Testis (tissue), 2 donors: ENCODE measurements at regions not wholly inside any gene's neighbourhood (a gene's known extent, or its start where the extent isn't known, plus 50 kb on each side); places are given as distances from the start of the nearest gene placed in this dataset.

Experiments used
- DNase-seq: peaks from one replicate; pipeline ENCODE4 v3.0.0-alpha.2; 2019
- H3K27ac ChIP-seq, 2 donors: fragments of 200-600 bp; sonication (generic); one replicate each; pipeline ENCODE4 v1.5.1; 2019
- H3K27me3 ChIP-seq: fragments of 200-600 bp; sonication (generic); one replicate; pipeline ENCODE4 v1.5.1; 2019
- H3K36me3 ChIP-seq: fragments of 200-600 bp; sonication (generic); one replicate; pipeline ENCODE4 v1.5.1; 2017; ENCODE audit warnings: low read depth; ENCODE audit errors: missing control alignments
- H3K4me1 ChIP-seq: fragments of 200-600 bp; sonication (generic); one replicate; pipeline ENCODE4 v1.5.1; 2019
- H3K4me3 ChIP-seq, 2 donors: fragments of 200-600 bp; sonication (generic); one replicate each; pipeline ENCODE4 v1.5.1; 2017 to 2019
- H3K9me3 ChIP-seq: fragments of 200-600 bp; sonication (generic); one replicate; pipeline ENCODE4 v1.5.1; 2017
- CTCF ChIP-seq, 3 experiments: fragments of 450-650 bp in 2 of 3; fragments of 200-600 bp in 1 of 3; sonication (generic) in 1 of 3; IDR thresholded peaks; one replicate each; pipeline ENCODE4 v1.5.1; 2016 to 2019; ENCODE audit warnings: antibody characterized with exemption in 3 of 3, mild to moderate bottlenecking in 2 of 3, moderate library complexity in 1 of 3
- POLR2A ChIP-seq: fragments of 450-650 bp; IDR thresholded peaks from one replicate; pipeline ENCODE4 v1.6.1; 2017; ENCODE audit warnings: antibody characterized with exemption, mild to moderate bottlenecking, moderate library complexity
- WGBS, 2 donors: methylation state at CpG; one replicate each; pipeline ENCODE4 v1.1.5; 2018; 5-methylcytosine and 5-hydroxymethylcytosine counted together
- intact Hi-C: fragments of 100-400 bp; cut with DNase I; formaldehyde crosslinking; loops from one replicate; pipeline ENCODE4 v1.15.1; 2023; ENCODE audit warnings: low total_unique reads

GRCh38 chr3:101049532-101049931, 56.3 kb upstream of the ABI3BP start:
- intact Hi-C loops = no loop called here
- H3K4me1 ChIP-seq = no peaks in the 10 kb centered on the region

DNA sequence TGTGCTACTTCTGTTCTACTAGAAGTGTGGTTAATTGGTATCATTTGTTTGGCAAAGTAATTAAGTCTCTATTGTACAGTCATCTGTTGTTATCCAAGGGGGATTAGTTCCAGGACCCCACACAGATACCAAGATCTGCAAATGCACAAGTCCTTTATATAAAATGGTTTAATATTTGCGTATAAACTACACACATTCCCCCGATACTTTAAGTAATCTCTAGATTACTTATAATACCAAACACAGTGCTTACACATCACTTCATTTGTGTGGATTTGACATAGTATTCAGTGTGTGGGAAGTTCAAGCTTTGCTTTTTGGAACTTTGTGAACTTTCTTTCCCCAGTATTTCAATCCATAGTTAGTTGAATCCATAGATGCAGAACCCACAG, 50.5 kb upstream of the ABI3BP start:
- TF ChIP-seq POLR2A (no peak), CTCF (IDR thresholded peaks at IDR 0.05) (no peak)
- Histone ChIP-seq H3K9me3 (no peaks in the 10 kb centered on the region), H3K4me1 (no peaks in the 10 kb centered on the region), H3K36me3 (no peaks in the 10 kb centered on the region), H3K4me3 (no peak overlapping the region), H3K27me3 (no peaks in the 10 kb centered on the region), H3K27ac (no peak overlapping the region)
- DNase-seq = no peak
- WGBS, 2 donors = 61 to 83% methylated on average over 2 of the region's 2 CpGs
- intact Hi-C loops = no loop called here

More at GRCh38 chr3:101049532-101049931, 56.3 kb upstream of the ABI3BP start:
- Histone ChIP-seq H3K36me3 (no peaks in the 10 kb centered on the region), H3K27me3 (no peaks in the 10 kb centered on the region), H3K9me3 (no peaks in the 10 kb centered on the region), H3K27ac (no peak overlapping the region), H3K4me3 (no peak overlapping the region)
- no peak for DNase-seq
- TF ChIP-seq CTCF (IDR thresholded peaks at IDR 0.05) (no peak), POLR2A (no peak)

DNA sequence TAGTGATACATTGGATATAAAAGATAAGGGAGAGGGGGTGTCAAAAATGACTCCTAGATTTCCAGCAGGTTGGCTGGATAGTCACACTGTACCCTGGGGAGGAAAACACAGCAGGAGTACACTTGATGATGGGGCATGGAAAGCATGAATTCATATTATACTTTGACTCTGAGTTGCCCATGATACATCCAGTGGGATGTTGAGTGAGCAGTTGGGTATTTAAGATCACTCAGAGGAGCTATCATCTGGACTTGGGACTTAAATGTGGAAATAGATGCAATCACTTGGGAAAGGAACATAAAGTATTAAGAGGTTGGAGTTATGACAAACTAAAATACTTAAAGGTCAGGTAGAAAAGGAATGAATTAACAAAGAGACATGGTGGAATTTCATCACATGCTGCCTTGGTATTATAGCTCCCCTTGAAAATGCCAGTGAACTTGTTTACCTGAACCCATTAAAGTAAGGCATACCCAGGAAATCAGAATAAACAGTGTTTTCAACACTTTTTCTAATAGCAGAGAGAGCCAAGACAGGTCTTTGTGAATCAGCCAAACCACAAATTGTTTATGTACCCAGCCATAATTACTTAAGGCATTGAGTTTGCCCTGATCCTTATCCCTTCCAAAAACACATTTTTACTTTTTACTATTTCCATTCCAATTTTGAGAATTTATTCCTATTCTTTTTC, 49.9 kb upstream of the ABI3BP start:
- no peak for DNase-seq
- TF ChIP-seq CTCF (IDR thresholded peaks at IDR 0.05) = no peak
- TF ChIP-seq POLR2A = no peak
- no peak overlapping the region for H3K4me3 ChIP-seq
- no peaks in the 10 kb centered on the region for H3K9me3 ChIP-seq
- no peaks in the 10 kb centered on the region for H3K36me3 ChIP-seq
- H3K27ac ChIP-seq = no peak overlapping the region
- no peaks in the 10 kb centered on the region for H3K27me3 ChIP-seq
- intact Hi-C loops = no loop called here
- no peaks in the 10 kb centered on the region for H3K4me1 ChIP-seq
